ENCODE measurements at regions not wholly inside any gene's neighbourhood (a gene's known extent, or its start where the extent isn't known, plus 50 kb on each side); places are given as distances from the start of the nearest gene placed in this dataset.

- H3K36me3 ChIP-seq = no peaks in the 10 kb centered on the region
- H3K27me3 ChIP-seq = no peaks in the 10 kb centered on the region
- WGBS (ENCODE audit: insufficient coverage, low coverage, low lambda C conversion rate, missing lambda C conversion rate) = 100% methylated on average over 1 of the region's 1 CpG
- TF ChIP-seq, protein P1, sequence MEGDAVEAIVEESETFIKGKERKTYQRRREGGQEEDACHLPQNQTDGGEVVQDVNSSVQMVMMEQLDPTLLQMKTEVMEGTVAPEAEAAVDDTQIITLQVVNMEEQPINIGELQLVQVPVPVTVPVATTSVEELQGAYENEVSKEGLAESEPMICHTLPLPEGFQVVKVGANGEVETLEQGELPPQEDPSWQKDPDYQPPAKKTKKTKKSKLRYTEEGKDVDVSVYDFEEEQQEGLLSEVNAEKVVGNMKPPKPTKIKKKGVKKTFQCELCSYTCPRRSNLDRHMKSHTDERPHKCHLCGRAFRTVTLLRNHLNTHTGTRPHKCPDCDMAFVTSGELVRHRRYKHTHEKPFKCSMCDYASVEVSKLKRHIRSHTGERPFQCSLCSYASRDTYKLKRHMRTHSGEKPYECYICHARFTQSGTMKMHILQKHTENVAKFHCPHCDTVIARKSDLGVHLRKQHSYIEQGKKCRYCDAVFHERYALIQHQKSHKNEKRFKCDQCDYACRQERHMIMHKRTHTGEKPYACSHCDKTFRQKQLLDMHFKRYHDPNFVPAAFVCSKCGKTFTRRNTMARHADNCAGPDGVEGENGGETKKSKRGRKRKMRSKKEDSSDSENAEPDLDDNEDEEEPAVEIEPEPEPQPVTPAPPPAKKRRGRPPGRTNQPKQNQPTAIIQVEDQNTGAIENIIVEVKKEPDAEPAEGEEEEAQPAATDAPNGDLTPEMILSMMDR (IDR thresholded peaks at IDR 0.05) = no peak
- TF ChIP-seq POLR2A (IDR thresholded peaks at IDR 0.05) = no peak
- H3K9me3 ChIP-seq = no peaks in the 10 kb centered on the region
- intact Hi-C loops (cut with DNase I) = no loop called here
- ATAC-seq = no peak
- no peaks in the 10 kb centered on the region for H3K4me1 ChIP-seq
- no peak overlapping the region for H3K4me3 ChIP-seq
- no peak overlapping the region for H3K27ac ChIP-seq
- no peak for DNase-seq
Observed at GRCh38 chr6:146917979-146918378, 286.2 kb upstream of the STXBP5 start.

DNA sequence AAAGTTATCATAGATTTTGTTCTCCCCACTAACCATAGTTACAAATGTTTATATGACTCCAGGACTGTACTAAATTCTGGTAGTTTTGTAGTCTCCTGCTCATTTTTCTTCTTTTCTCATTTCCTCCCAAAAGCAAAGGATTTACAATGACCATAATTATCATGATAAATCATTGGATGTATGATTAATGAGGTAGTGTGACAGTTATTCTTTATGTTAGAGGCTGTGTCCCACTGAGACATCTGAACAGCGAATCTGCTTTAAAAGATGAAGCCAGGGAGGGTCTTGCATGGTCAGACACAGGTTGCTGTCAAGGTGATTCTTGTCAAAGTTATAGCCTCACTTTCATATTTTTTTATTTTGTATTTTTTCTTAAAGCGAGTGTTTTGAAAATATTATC lies 285.2 kb upstream of the STXBP5 start:
- no peaks in the 10 kb centered on the region for H3K4me1 ChIP-seq
- H3K27ac ChIP-seq = no peak overlapping the region
- H3K4me3 ChIP-seq = no peak overlapping the region
- ATAC-seq (no peak), DNase-seq (no peak)
- intact Hi-C loops (cut with DNase I) = no loop called here
- H3K27me3 ChIP-seq = no peaks in the 10 kb centered on the region
- TF ChIP-seq, protein P1 (IDR thresholded peaks at IDR 0.05) = no peak
- TF ChIP-seq POLR2A (IDR thresholded peaks at IDR 0.05) = no peak
- H3K36me3 ChIP-seq = no peaks in the 10 kb centered on the region
- H3K9me3 ChIP-seq = no peaks in the 10 kb centered on the region
- WGBS (ENCODE audit: insufficient coverage, low coverage, low lambda C conversion rate, missing lambda C conversion rate) = 81% methylated on average over 2 of the region's 2 CpGs

- no peaks in the 10 kb centered on the region for H3K4me1 ChIP-seq
- H3K27ac ChIP-seq = no peak overlapping the region
Observed at GRCh38 chr6:146923205-146923833, 280.9 kb upstream of the STXBP5 start.

DNA sequence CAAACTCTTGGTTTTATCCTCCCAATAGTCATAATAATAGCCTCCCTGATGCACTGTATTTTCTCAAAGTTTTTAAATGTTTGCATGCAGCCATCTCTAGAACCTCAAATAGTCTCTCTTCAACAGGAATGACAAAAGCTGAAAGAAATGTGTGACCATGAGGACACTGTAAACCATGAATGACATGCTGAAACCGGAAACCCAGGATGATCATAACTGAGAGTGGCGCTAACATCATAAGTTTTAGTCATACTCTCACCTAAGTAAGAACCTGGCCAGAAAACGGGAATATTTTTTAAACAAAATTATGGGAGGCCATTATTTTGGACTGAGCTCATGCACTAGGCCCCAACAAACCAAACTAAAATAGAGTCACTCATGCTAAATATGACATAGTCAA lies 278.4 kb upstream of the STXBP5 start:
- Histone ChIP-seq H3K4me3 (no peak overlapping the region), H3K4me1 (no peaks in the 10 kb centered on the region), H3K27ac (no peak overlapping the region), H3K36me3 (no peaks in the 10 kb centered on the region), H3K9me3 (no peaks in the 10 kb centered on the region), H3K27me3 (no peaks in the 10 kb centered on the region)
- ATAC-seq = no peak
- no peak for DNase-seq
- intact Hi-C loops (cut with DNase I) = no loop called here
- 85% methylated on average over 3 of the region's 3 CpGs for WGBS (ENCODE audit: insufficient coverage, low coverage, low lambda C conversion rate, missing lambda C conversion rate)
- TF ChIP-seq POLR2A (IDR thresholded peaks at IDR 0.05) = no peak

More at GRCh38 chr6:146923205-146923833, 280.9 kb upstream of the STXBP5 start:
- Histone ChIP-seq H3K36me3 (no peaks in the 10 kb centered on the region), H3K4me3 (no peak overlapping the region), H3K9me3 (no peaks in the 10 kb centered on the region), H3K27me3 (no peaks in the 10 kb centered on the region)
- TF ChIP-seq, protein P1 (IDR thresholded peaks at IDR 0.05) = no peak
- no peak for TF ChIP-seq POLR2A (IDR thresholded peaks at IDR 0.05)
- DNase-seq (no peak), ATAC-seq (no peak)
- intact Hi-C loops (cut with DNase I) = no loop called here
- WGBS (ENCODE audit: insufficient coverage, low coverage, low lambda C conversion rate, missing lambda C conversion rate) = 90% methylated on average over 2 of the region's 2 CpGs

GRCh38 chr6:146928503-146928902 lies 275.7 kb upstream of the STXBP5 start:
- ATAC-seq (no peak), DNase-seq (no peak)
- Histone ChIP-seq H3K27me3 (no peaks in the 10 kb centered on the region), H3K4me1 (no peaks in the 10 kb centered on the region), H3K4me3 (no peak overlapping the region), H3K9me3 (no peaks in the 10 kb centered on the region), H3K27ac (no peak overlapping the region), H3K36me3 (no peaks in the 10 kb centered on the region)
- WGBS (ENCODE audit: insufficient coverage, low coverage, low lambda C conversion rate, missing lambda C conversion rate) = 76% methylated on average over 2 of the region's 2 CpGs
- TF ChIP-seq POLR2A (IDR thresholded peaks at IDR 0.05) = no peak
- TF ChIP-seq, protein P1 (IDR thresholded peaks at IDR 0.05) = no peak
- intact Hi-C loops (cut with DNase I) = no loop called here
